Activated CD4-positive, alpha-beta T cell treated with anti-CD3 and anti-CD28 coated beads, Interleukin-2, amount 10 ng/mL, durations not matched to agents 7 days and 5 days (primary cell): ENCODE measurements at regions not wholly inside any gene's neighbourhood (a gene's known extent, or its start where the extent isn't known, plus 50 kb on each side); places are given as distances from the start of the nearest gene placed in this dataset.
"Not testable (repeated sequence)": the region's sequence is repeated elsewhere in the genome, so short reads cannot be mapped to it uniquely, and the experiment has no call there.

Source experiments
- CTCF ChIA-PET: fragments of 350-600 bp; sonication (Branson Sonifier 250); formaldehyde crosslinking; loops from one replicate; lab custom pipeline; 2021; ENCODE audit warnings: antibody characterized with exemption; lab: Charles Lee
- POLR2A ChIA-PET: fragments of 350-600 bp; sonication (Branson Sonifier 250); formaldehyde crosslinking; loops from one replicate; lab custom pipeline; 2021; ENCODE audit warnings: antibody characterized with exemption; lab: Charles Lee
- DNase-seq: peaks from one replicate; pipeline ENCODE4 v3.0.0-alpha.2; 2020
- H3K27ac Mint-ChIP-seq: one replicate; pipeline ENCODE4 v1.8.0; 2021; ENCODE audit warnings: mild to moderate bottlenecking, moderate library complexity, mixed read lengths
- H3K27me3 Mint-ChIP-seq: one replicate; pipeline ENCODE4 v1.8.0; 2021; ENCODE audit warnings: mixed read lengths
- H3K36me3 Mint-ChIP-seq: one replicate; pipeline ENCODE4 v1.8.0; 2021; ENCODE audit warnings: low read depth, mixed read lengths
- H3K4me1 Mint-ChIP-seq: one replicate; pipeline ENCODE4 v1.8.0; 2021; ENCODE audit warnings: mixed read lengths
- H3K4me3 Mint-ChIP-seq: one replicate; pipeline ENCODE4 v1.8.0; 2021; ENCODE audit warnings: mild to moderate bottlenecking, moderate library complexity, mixed read lengths
- H3K9me3 Mint-ChIP-seq: one replicate; pipeline ENCODE4 v1.8.0; 2021; ENCODE audit warnings: mixed read lengths

- ChIA-PET CTCF (interaction anchor here (1.2 kb wide), 1 partner anchor 9 kb away, joined by 3 read pairs; no protein-coding TSS in a partner anchor), POLR2A (interaction anchor here (0.6 kb wide), 1 partner anchor 725 kb away, joined by 3 read pairs; no protein-coding TSS in a partner anchor)
- H3K27me3 Mint-ChIP-seq, result no peaks in the 10 kb centered on the region
- H3K4me3 Mint-ChIP-seq, result no peak overlapping the region
- peaks cover 4% of the 10 kb centered on the region for H3K9me3 Mint-ChIP-seq
- no peak for DNase-seq
- no peak overlapping the region for H3K27ac Mint-ChIP-seq
- no peaks in the 10 kb centered on the region for H3K36me3 Mint-ChIP-seq
- no peaks in the 10 kb centered on the region for H3K4me1 Mint-ChIP-seq
Observed at GRCh38 chr1:211206981-211207380, 52.2 kb upstream of the RCOR3 start.

- H3K36me3 Mint-ChIP-seq, result no peaks in the 10 kb centered on the region
- POLR2A ChIA-PET, result no interaction called here
Observed at GRCh38 chr1:211200311-211200710, 58.9 kb upstream of the RCOR3 start.

GRCh38 chr1:211198880-211199279, 60.3 kb upstream of the RCOR3 start:
- Mint-ChIP-seq H3K4me3 (no peak overlapping the region), H3K36me3 (no peaks in the 10 kb centered on the region), H3K27ac (no peak overlapping the region), H3K9me3 (peaks cover 3% of the 10 kb centered on the region), H3K27me3 (peaks cover 10% of the 10 kb centered on the region), H3K4me1 (no peaks in the 10 kb centered on the region)
- CTCF ChIA-PET, result no interaction called here
- DNase-seq, result no peak
- POLR2A ChIA-PET, result no interaction called here

More at GRCh38 chr1:211200311-211200710, 58.9 kb upstream of the RCOR3 start:
- CTCF ChIA-PET, result no interaction called here
- no peaks in the 10 kb centered on the region for H3K4me1 Mint-ChIP-seq
- H3K27ac Mint-ChIP-seq, result no peak overlapping the region
- no peak overlapping the region for H3K4me3 Mint-ChIP-seq
- peaks cover 6% of the 10 kb centered on the region for H3K27me3 Mint-ChIP-seq
- peaks cover 3% of the 10 kb centered on the region for H3K9me3 Mint-ChIP-seq
- no peak for DNase-seq

- H3K27ac Mint-ChIP-seq, result no peak overlapping the region
- no peaks in the 10 kb centered on the region for H3K4me1 Mint-ChIP-seq
- no peak overlapping the region for H3K4me3 Mint-ChIP-seq
- H3K36me3 Mint-ChIP-seq, result no peaks in the 10 kb centered on the region
- ChIA-PET CTCF (no interaction called here), POLR2A (no interaction called here)
- peaks cover 10% of the 10 kb centered on the region for H3K27me3 Mint-ChIP-seq
- DNase-seq, result no peak
- peaks cover 3% of the 10 kb centered on the region for H3K9me3 Mint-ChIP-seq
Observed at GRCh38 chr1:211198111-211198510, 61.1 kb upstream of the RCOR3 start.

- H3K27me3 Mint-ChIP-seq, result peaks cover 10% of the 10 kb centered on the region
- H3K27ac Mint-ChIP-seq, result no peak overlapping the region
- no peak for DNase-seq
- H3K36me3 Mint-ChIP-seq, result no peaks in the 10 kb centered on the region
- POLR2A ChIA-PET, result no interaction called here
- no peaks in the 10 kb centered on the region for H3K4me1 Mint-ChIP-seq
- CTCF ChIA-PET, result no interaction called here
- H3K9me3 Mint-ChIP-seq, result peaks cover 3% of the 10 kb centered on the region
- no peak overlapping the region for H3K4me3 Mint-ChIP-seq
Observed at GRCh38 chr1:211196880-211197279, 62.3 kb upstream of the RCOR3 start.

GRCh38 chr1:211194826-211195225, 60.9 kb upstream of the KCNH1 start:
- Mint-ChIP-seq H3K4me1 (no peaks in the 10 kb centered on the region), H3K27me3 (peaks cover 10% of the 10 kb centered on the region), H3K4me3 (no peak overlapping the region), H3K27ac (no peak overlapping the region), H3K36me3 (no peaks in the 10 kb centered on the region), H3K9me3 (peaks cover 3% of the 10 kb centered on the region)
- ChIA-PET CTCF (no interaction called here), POLR2A (no interaction called here)
- DNase-seq, result no peak

GRCh38 chr1:211192227-211192626, 58.3 kb upstream of the KCNH1 start:
- Mint-ChIP-seq H3K36me3 (no peaks in the 10 kb centered on the region), H3K9me3 (peaks cover 3% of the 10 kb centered on the region), H3K4me1 (no peaks in the 10 kb centered on the region), H3K4me3 (no peak overlapping the region), H3K27me3 (peaks cover 8% of the 10 kb centered on the region), H3K27ac (no peak overlapping the region)
- no peak for DNase-seq
- POLR2A ChIA-PET, result no interaction called here
- CTCF ChIA-PET, result interaction anchor here (0.6 to 0.7 kb wide), 2 partner anchors 576 to 872 kb away, joined by 3 to 4 read pairs; no protein-coding TSS in a partner anchor

GRCh38 chr1:211188721-211189120, 54.8 kb upstream of the KCNH1 start:
- H3K27ac Mint-ChIP-seq, H3K9me3 Mint-ChIP-seq, DNase-seq, H3K36me3 Mint-ChIP-seq, CTCF ChIA-PET, H3K4me1 Mint-ChIP-seq, H3K4me3 Mint-ChIP-seq, POLR2A ChIA-PET, H3K27me3 Mint-ChIP-seq: not testable (repeated sequence)

- ChIA-PET CTCF (interaction anchor here (0.5 kb wide), 1 partner anchor 368 kb away, joined by 5 read pairs; no protein-coding TSS in a partner anchor), POLR2A (no interaction called here)
- H3K27me3 Mint-ChIP-seq, result peaks cover 3% of the 10 kb centered on the region
- no peaks in the 10 kb centered on the region for H3K9me3 Mint-ChIP-seq
- no peaks in the 10 kb centered on the region for H3K4me1 Mint-ChIP-seq
- DNase-seq, result no peak
- H3K27ac Mint-ChIP-seq, result no peak overlapping the region
- no peaks in the 10 kb centered on the region for H3K36me3 Mint-ChIP-seq
- H3K4me3 Mint-ChIP-seq, result no peak overlapping the region
Observed at GRCh38 chr1:211183747-211184313, 49.9 kb upstream of the KCNH1 start.
